ENCODE measurements at regions not wholly inside any gene's neighbourhood (a gene's known extent, or its start where the extent isn't known, plus 50 kb on each side); places are given as distances from the start of the nearest gene placed in this dataset.

DNA sequence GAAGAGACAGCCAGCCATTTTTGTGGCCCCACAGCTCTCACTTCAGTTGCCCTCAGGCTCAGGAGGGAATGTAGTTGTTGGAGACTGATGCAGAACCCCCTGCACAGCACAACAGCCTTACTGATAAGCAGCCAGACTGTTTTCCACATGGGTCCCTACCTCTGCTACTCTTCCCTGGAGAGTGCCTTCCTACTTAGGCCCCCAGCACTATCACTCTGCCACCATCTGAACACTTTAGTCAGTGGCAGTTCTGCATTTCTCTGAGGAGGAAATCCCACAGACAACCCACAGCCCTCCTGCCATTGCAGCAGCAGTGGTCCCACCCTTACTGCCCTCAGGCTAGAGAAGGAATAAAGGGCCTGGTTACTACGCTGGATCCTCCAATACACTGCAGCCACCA lies 61.8 kb upstream of the PTPRD start:
- H3K4me3 ChIP-seq (ENCODE audit: low read depth, low read length), result no peak overlapping the region
- DNase-seq (ENCODE audit: low read depth), result no peak
- TF ChIP-seq, protein P1, sequence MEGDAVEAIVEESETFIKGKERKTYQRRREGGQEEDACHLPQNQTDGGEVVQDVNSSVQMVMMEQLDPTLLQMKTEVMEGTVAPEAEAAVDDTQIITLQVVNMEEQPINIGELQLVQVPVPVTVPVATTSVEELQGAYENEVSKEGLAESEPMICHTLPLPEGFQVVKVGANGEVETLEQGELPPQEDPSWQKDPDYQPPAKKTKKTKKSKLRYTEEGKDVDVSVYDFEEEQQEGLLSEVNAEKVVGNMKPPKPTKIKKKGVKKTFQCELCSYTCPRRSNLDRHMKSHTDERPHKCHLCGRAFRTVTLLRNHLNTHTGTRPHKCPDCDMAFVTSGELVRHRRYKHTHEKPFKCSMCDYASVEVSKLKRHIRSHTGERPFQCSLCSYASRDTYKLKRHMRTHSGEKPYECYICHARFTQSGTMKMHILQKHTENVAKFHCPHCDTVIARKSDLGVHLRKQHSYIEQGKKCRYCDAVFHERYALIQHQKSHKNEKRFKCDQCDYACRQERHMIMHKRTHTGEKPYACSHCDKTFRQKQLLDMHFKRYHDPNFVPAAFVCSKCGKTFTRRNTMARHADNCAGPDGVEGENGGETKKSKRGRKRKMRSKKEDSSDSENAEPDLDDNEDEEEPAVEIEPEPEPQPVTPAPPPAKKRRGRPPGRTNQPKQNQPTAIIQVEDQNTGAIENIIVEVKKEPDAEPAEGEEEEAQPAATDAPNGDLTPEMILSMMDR (conservative IDR thresholded peaks at IDR 0.05; ENCODE audit: low read depth, low read length), result no peak

GRCh38 chr9:10678010-10678409 lies 65.2 kb upstream of the PTPRD start:
- peak; percentile 23 for DNase-seq (ENCODE audit: low read depth)
- no peak overlapping the region for H3K4me3 ChIP-seq (ENCODE audit: low read depth, low read length)
- TF ChIP-seq, protein P1 (conservative IDR thresholded peaks at IDR 0.05; ENCODE audit: low read depth, low read length), result no peak

DNA sequence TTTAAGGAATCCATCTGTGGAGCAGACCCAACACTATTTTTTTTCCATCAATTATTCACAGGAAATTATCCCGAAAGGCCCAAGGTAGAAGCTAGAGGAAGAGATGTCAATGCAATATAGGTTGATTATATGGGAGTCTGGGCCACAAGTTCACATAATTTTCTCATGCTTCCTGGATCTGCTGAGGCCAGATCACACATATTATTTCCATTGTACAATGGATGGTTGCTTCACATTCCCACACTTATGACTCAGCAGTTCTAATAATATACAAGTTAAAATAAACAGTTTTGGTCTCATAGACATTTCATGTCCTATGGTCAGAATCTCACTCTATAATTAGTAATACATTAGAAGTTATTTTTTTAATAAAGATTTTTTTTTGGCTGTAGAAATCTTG lies 66.0 kb upstream of the PTPRD start:
- TF ChIP-seq, protein P1 (conservative IDR thresholded peaks at IDR 0.05; ENCODE audit: low read depth, low read length), result no peak
- DNase-seq (ENCODE audit: low read depth), result peak; percentile 90
- no peak overlapping the region for H3K4me3 ChIP-seq (ENCODE audit: low read depth, low read length)

DNA sequence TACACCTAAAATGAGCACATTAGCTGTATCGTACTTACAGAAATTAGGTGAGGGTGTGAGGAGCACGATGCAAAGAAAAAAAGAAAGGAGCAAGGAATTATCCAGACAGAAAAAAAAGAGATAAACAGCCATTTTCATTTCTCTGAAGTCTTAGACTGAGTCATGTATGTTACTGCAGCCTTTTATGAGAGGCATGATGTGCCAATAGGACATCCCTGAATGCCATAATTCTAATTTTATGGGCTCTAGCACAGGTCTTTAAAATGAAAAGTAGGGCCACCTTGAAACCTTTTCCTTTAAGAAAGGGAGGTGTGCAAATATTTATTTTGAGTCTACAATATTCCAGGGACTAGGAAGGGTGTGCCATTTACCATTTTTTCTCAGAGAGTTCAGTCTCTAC lies 74.1 kb upstream of the PTPRD start:
- TF ChIP-seq, protein P1 (conservative IDR thresholded peaks at IDR 0.05; ENCODE audit: low read depth, low read length), result no peak
- no peak for DNase-seq (ENCODE audit: low read depth)
- no peak overlapping the region for H3K4me3 ChIP-seq (ENCODE audit: low read depth, low read length)

GRCh38 chr9:10690546-10690945 lies 77.7 kb upstream of the PTPRD start:
- H3K4me3 ChIP-seq (ENCODE audit: low read depth, low read length), result no peak overlapping the region
- no peak for DNase-seq (ENCODE audit: low read depth)
- TF ChIP-seq, protein P1 (conservative IDR thresholded peaks at IDR 0.05; ENCODE audit: low read depth, low read length), result no peak

- TF ChIP-seq, protein P1 (conservative IDR thresholded peaks at IDR 0.05; ENCODE audit: low read depth, low read length), result no peak
- DNase-seq (ENCODE audit: low read depth), result no peak
- no peak overlapping the region for H3K4me3 ChIP-seq (ENCODE audit: low read depth, low read length)
These were observed 84.2 kb upstream of the PTPRD start for GRCh38 chr9:10697044-10697443.

DNA sequence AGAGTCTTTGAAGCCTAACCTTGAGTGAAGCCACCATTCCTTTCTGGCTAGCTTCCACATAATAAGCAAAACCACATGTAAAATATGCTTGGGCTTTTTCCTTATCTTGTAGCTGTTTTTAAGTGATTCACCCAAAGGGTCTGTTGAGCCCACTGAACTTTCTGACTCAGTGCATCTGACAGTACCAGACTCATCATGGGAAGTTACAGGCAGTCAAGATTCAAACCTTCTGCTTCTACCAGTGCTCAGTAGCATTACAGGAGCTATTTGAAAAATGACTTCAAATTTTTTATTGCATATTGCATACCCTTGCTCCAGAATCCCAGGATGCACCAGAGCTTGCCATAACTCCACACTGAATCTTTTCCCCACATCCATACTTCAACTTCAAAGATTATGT lies 87.5 kb upstream of the PTPRD start:
- TF ChIP-seq, protein P1 (conservative IDR thresholded peaks at IDR 0.05; ENCODE audit: low read depth, low read length), result no peak
- DNase-seq (ENCODE audit: low read depth), result peak; percentile 5
- no peak overlapping the region for H3K4me3 ChIP-seq (ENCODE audit: low read depth, low read length)
